ENCODE measurements at regions not wholly inside any gene's neighbourhood (a gene's known extent, or its start where the extent isn't known, plus 50 kb on each side); places are given as distances from the start of the nearest gene placed in this dataset.
A peak's percentile ranks its signal among the peaks of the same experiment; 100 is the strongest.
"Not testable (repeated sequence)": the region's sequence is repeated elsewhere in the genome, so short reads cannot be mapped to it uniquely, and the experiment has no call there.

DNA sequence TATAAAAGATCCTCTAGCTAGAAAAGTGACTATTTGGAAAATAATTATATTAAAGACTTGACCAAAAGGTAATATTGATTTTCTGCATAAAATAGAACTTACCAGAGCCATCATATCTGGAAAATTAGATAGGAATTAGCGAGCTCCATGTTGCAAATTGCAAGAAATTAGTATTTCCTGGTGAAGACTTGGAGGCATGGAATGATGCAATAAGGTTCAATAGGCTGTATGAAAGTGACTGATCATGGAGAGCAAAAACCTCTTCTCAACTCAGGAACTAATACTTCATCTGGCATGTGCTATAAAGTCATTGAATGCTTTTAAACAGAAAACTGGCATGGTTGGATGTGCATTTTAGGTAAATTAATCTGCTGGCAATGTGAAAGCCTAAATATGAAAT, 66.3 kb upstream of the UFM1 start:
- DNase-seq, result no peak

DNA sequence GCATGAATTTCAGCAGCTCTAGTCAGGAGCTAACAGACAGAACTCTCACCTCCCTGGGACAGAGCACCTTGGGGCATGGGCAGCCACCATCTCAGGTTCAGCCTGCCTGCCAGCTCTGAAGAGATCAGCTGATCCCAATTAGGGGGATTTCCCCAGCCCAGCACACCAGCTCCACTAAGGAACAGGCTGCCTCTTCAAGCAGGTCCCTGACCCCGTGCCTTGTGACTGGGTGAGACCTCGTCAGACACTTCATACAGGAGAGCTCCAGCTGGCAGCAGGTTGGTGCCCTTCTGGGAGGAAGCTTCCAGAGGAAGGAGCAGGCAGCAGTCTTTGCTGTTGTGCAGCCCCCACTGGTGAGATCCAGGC, 84.5 kb upstream of the UFM1 start:
- no peak for DNase-seq

DNA sequence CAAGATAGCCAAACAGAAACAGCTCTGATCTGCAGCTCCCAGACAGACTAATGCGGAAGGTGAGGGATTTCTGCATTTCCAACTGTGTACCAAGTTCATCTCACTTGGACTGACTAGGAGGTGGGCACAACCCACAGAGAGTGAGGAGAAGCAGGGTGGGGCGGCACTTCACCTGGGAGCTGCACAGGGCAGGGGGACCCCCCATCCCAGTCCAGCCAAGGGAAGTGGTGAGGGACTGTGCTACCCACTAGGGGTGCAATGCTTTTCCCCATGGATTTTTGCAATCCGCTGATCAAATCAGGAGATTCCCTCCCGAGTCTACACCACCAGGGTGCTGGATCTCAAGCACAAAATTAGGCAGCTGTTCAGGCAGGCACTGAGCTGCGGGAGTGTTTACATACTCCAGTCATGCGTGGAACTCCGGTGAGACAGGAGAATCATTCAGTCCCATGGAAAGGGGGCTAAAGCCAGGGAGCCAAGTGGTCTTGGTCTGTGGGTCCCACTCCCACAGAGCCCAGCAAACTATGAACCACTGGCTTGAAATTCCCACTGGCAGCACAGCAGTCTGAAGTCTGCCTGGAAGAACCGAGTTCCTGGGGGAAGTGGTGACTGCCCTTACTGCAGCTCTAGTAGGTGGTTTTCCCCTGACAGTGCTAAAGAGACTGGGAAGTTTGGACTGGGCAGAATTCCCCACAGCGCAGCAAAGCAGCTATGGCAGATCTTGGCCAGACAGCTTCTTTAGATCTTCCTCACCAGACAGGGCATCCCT, 85.1 kb upstream of the UFM1 start:
- peak; percentile 5 for DNase-seq

DNA sequence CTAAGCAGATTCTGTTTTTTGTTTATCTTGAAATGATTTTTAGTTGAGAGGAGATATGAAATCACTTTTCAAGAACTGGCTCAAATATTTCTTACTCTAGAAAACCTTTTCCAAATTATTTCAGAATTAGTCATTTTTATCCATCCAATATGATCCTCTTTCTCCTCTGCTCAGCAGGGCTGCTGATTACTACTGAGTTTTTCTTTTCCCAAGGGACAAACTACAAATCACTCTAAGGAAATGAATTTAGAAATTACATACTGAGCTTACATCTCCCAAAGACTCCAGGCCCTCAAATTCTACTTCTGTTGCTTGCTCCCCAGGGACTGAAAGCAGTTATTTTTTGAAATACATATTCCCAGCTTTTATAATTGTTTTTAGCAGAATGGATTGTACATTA, 87.4 kb upstream of the UFM1 start:
- DNase-seq, result no peak

DNA sequence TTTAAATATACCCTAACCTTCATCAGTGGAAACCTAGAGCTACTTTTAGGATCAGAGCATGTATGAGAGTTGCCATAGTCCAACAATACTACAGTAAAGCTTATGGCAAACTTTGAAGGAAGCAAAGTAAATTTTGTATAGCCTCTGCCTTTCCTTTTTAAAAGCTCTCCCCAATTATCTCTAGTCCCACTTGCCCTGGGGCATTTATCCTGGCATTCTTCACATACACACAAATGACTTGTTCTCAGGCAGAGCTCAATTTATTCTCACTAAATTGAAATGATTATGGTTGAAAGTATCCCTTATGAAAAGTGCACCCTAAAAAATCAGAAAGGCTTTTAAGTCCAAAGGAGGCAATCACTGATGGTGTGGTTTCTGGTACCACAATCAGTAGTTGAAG, 94.1 kb upstream of the UFM1 start:
- no peak for DNase-seq

DNA sequence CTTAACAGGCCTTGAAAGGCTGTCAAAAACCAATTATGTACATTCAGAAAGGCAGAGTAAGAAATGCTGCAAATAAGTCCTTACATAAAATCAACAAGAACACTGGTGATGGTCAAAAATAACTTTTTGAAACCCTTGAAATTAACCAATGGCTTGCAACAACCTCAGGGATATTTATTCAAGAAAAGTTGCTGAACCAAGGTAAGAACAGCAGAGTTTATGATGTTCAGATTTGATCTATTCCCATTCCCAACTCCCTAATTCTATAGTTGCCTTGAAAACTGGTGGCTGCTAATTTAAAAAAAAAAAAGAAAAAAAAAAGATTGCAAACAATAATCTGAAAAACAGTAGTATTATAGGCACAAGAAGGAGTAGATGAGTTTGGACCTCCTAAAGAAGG, 109.8 kb upstream of the UFM1 start:
- no peak for DNase-seq

DNA sequence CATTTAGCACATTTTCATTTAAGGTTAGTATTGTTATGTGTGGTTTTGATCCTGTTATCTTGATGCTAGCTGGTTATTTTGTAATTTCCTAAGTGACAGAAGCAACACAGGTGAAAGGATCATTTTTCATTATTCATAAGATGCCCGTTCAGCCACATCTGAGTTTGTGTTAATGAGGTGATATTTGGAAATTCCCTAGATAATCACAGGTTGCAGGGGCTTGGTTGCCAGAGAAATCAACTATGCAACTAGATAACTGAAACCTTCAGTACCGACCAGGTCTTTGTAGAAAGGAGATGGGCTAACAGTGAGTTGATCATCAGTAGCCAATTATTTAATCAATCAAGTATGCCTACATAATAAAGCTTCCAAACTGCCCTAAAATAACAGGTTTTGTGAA, 121.3 kb upstream of the UFM1 start:
- DNase-seq, result no peak

DNA sequence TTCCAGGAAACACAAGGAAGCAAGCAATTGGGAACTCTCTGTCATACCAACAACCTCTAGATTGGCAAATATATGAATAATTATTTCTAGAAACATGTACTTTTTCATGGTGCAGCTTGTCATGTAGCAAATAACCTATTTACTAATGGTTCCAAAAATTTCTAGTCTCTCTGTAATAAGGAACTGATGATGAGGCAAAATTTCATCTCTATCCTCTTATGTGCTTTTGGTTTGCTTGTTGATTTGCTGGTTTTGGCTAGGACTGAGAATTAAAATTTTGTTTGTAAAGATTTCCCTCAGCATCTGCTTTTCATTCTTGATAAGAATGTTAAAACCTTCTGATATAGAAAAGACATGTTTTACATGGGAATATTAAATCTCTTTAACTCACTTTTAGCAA, 123.2 kb upstream of the UFM1 start:
- no peak for DNase-seq

DNA sequence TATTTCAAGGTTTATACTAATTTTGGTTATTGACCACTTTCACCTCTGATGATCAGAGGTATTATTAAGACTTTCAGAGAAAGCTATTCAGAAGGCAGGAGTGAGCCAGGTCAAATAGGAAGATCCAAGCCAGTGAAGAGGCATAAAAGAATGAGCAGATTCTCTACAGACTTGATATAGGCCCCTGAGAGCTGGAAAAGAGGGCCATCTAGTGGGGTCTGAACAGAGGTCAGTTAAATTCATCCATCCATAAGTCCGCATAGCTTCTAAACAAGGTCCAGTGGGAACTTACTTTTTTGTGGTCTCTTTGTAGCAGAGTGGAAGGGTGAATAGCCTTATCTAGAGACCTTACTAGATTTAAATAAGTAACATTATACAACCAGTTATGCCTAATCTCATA, 126.6 kb upstream of the UFM1 start:
- DNase-seq, result peak; percentile 5

DNA sequence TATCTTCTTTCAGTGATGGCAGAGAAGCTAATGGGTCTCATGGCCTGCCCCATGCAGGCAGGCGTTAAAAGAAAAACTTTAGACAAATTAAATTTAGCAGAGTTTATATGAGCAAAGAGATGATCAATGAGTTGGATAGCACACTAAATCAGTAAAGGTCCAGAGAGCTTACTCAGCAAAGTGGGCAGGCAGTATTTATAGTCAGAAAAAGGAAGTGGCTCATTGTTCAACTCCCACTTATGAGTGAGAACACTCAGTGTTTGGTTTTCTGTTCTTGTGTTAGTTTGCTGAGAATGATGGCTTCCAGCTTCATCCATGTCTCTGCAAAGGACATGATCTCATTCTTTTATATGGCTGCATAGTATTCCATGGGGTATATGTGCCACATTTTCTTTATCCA, 128.5 kb upstream of the UFM1 start:
- DNase-seq, result not testable (repeated sequence)

DNA sequence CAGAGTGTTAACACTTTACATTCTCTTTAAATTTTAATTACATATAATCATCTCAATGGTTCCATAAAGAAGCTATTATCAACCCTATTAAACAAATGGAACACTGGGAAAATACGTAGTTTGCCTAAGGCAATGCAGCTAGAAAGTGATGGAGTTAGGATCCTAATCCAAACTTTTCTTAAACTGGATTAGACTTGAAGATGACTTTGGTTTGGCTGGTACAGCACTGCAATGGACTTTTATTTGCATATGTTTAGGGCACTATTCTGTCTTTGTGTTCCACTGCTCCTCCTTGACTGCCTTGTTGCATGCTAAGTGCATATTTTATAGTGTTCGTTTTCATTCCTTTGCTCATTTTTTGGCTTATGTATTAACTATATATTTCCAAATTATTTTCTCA, 133.5 kb upstream of the UFM1 start:
- no peak for DNase-seq

DNA sequence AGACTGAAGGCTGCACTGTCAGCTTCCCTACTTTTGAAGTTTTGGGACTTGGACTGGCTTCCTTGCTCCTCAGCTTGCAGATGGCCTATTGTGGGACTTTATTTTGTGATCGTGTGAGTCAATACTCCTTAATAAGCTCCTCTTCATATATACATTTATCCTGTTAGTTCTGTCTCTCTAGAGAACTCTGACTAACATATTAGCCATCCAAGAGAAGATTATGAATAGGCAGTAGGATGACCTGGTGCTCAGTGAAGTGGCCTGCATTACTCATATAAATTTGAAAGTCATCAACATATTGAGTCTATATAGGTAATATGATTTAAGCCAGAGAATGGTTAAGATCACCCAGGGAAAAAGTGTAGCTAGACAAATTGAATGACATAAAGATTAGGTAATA, 136.3 kb upstream of the UFM1 start:
- DNase-seq, result no peak

DNA sequence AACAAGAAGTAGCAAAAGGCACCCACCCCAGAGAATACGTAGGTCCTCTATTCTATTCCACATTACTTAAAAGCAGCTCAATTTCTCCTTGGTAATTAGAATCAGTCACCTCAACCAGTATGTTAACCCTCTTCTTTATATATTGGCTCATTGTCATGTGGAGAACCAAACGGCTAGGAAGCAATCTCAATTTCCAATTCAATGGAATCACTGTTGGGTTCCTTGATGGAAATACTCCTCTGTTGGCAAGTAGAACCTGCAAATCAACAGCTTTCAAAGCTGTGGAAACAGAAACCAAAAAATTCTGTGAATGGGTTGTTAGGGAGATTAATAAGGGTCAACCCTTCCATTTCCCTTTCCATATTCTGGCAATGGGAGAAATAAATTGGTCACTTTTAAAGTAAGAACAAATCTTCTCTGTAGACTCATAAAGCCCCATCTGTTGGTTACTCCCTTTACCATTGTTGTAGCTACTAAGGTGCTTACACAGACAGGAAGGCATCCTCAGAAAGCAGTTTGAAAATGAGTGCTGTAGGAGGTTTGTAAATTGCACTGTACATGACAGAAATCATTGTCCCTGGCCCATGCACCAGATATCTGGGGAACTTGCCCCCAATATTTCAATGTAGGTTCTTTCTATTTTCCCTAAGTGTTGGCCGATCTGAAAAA, 138.6 kb upstream of the UFM1 start:
- DNase-seq, result no peak

DNA sequence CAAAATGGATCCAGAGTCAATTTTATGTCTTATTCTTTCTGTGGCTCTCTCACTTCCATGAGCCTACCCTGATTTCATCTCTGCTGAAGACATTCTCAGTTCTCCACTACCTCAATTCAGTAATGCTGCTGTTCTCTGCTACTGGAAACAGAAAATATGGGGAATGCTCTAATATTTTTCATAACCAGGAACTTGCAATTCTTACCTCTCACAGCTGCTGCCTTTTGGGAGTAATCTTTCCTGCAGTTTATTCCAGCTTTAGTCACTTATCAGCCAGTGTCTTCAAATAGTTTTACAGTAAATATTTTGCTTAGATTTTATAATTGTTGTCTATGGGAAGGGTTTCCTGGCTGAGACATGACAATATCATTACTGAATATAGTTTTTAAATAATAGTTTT, 145.1 kb upstream of the UFM1 start:
- DNase-seq, result no peak

DNA sequence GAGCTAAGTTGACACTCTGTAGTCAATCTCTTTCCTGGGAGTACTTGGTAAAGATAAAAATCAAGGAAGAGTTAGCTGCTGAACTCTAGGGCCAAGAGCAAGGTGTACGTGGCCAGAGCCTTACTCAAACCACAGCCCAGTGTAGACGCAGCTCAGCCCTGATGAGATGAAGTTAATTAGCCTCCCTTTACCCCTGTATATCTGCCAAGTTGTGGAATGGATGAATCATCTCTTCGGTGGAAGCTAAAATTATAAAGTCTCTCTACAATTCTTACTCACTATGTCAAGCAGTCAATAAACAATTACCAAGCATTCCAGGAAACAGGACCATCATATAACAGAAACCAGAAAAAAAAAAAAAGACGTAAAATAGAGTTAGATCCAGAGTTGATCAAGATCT, 146.9 kb upstream of the UFM1 start:
- DNase-seq, result no peak

DNA sequence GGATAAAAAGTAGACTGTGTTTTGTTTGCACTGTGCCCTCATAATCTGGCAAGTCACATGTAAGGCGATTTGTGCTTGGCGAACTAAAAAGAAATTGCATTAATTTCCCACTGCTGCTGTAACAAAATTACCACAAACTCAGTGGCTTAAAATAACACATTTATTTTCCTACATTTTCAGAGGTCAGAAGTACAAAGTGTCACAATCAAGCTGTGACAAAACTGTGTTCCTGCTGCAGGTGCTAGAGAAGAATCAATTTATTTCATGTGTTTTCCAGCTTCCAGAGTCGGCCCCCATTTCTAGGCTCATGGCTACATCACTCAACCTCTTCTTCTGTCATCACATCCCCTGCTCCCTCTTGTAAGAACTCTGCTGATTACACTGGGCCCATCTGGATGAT, 158.6 kb upstream of the UFM1 start:
- DNase-seq, result no peak

DNA sequence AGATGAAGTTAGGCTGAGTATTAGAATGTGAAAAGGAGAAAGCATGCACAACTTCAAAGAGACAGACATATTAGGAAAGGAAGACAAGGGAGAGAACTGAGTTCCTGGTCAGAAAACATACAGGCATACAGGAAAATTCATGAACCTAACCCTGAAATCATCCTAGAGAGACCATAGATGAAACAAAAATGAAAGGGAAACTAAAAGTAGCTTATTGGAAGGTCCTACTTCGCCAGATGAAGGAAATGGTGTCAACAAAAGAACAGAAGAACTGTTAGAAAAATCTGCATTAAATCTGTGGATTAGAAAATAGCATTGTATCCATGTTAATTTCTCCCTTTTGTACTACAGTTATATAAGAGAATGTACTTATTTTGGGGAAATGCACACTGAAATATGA, 169.0 kb upstream of the UFM1 start:
- DNase-seq, result no peak

DNA sequence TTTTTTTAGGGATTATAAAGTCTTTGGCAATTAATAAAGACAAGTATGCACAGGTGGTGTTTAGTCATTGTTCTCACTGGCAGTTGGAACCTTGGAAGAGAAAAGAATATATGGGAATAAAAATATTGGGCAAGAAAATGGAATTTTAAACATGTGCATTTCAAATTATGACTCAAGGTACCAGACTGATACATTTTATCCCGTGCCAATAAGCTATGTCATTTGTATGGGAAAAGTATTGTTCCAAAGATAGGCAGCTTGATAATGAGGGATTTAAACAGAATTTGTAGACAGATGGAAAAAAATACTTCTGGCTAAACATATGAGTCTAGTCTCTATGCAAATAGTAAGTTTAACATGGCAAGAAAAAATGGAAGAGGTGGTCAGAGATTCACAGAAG, 169.5 kb upstream of the UFM1 start:
- no peak for DNase-seq

DNA sequence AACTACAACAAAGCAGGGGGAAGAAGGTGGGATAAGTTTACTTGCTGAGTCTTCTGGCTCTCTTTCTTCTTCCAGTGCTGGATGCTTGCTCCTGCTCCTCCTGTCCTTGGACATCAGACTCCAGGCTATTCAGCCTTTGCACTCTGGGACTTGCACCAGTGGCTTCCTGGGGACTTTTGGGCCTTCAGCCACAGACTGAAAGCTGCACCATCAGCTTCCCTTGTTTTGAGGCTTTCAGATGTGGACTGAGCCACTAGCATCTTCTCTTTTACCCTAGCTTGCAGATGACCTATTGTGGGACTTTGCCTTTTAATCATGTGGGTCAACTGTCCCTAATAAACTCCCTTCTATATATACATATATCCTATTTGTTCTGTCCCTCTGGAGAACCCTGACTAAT, 173.0 kb upstream of the UFM1 start:
- DNase-seq, result no peak

DNA sequence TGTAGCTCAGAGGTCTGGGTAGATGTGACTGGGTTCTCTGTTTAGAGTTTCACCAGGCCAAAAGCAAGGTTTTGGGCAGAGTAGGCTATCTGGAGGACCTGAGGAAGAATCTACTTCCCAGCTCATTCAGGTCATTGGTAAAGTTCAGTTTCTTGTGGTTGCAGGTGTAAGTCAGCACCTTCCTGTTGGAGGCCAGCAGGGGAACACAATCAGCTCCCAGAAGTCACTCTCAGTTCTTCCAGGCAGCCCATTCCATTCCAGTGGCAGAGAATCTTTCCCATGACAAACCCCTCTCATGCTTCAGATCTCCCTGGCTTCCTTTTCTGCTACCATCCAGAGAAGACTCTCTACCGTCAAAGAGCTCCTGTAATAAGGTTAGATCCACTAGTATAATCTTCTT, 176.2 kb upstream of the UFM1 start:
- DNase-seq, result no peak

DNA sequence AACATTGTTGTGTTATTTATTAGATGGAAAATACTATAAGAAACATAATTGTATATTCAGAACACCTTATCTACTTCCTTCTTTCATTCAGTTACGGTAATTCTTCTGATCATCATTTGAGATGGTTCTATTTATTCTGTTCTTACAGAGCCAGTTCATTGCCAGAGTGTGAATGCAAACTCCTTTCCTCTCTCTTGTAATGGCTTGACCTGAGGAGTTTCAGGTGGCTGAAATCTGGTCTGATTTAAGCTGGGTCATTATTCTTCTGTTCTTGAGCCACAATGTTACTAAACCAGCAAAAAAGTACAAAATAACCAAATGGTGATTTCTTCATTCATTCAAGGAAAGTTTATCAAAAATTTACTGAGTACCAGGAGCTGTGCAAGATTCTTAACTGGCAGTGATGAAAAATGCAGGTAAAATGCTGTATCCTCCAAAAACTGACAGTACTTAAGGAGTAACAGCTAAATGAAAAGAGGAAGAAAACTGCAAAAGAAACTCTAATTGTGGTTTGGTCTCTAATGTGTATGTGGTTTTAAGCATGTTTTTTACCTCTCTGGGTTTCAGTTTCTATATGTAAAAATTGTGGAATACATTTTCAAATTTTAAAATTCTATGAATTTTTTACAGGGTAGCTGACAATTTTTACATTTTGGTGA, 182.4 kb upstream of the UFM1 start:
- DNase-seq, result no peak

DNA sequence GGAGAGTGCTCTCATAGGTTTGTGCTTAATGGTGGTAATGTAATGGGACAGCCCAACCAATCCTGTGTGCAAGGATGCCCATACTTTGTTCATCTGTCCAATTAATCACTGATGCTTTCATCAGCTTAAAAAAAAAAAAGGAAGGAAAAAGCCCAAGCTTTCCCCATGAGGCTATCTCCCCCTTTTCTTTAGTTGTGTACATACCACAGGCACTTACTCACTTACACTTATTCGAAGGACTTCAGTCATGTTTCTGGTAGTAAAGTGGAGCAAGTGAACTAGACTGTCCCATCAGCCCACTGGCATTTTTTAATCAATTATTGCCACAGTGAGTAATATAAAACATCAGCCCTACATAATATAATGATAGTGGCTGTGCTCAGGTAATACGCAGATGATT, 183.5 kb upstream of the UFM1 start:
- DNase-seq, result no peak

DNA sequence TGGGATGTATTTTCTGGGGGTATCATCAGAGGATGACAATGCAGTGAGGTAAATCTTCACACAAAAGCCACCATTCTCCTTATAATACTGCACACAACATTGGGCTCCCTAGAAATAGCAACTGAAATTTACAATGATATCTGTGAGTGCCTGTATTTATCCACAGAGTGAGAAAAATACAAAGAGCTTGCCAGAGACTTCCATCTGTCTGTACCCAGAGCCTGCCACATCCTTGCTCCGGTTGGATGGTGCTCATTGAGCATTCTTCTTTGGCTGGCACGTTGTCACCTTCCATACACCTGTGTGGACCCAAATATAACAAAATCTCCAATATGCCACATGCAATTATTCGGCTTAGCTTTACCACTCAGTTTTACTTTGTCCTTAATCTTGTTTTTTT, 189.5 kb upstream of the UFM1 start:
- DNase-seq, result no peak

DNA sequence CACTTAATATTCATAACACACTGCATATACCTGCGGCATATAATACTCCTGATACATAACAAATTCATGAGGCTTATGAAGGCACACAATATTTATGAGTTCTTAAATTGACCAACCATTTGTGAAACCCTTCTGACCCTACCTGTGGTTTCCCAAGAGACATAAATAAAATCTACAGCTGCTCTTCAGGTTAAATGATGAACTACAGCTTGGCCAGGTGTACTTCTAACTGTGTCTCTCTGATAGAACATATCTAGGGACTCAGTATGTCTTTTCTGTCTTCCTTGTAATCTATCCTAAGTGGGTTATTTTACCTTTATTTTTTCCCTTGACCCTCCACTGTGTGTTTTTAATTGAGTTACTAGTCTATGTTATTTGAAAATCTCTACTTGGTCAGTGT, 189.9 kb upstream of the UFM1 start:
- DNase-seq, result no peak

DNA sequence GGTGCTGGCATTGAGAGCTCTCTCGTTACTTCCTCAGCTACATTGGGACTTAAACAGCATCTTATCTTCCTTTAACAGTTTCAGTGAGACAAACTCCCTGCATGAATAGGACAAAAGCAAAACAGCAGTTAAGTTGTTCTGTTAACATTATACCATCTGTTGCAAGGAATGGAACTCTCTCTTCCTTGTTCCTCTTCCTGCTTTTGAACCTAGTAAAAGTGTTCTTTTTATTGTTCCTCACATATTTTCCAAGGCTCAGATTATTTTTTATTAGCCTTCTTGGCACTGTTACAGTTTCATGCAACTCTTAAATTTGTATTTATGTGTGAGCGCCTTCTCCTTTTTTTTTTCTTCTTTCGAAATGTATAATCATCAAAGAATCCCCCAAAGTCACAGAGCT, 202.6 kb upstream of the UFM1 start:
- no peak for DNase-seq

All from NCI-H1694 treated with DMSO at 0.1 percent for 48 hours (cell line).